ENCODE measurements at regions not wholly inside any gene's neighbourhood (a gene's known extent, or its start where the extent isn't known, plus 50 kb on each side); places are given as distances from the start of the nearest gene placed in this dataset.

DNA sequence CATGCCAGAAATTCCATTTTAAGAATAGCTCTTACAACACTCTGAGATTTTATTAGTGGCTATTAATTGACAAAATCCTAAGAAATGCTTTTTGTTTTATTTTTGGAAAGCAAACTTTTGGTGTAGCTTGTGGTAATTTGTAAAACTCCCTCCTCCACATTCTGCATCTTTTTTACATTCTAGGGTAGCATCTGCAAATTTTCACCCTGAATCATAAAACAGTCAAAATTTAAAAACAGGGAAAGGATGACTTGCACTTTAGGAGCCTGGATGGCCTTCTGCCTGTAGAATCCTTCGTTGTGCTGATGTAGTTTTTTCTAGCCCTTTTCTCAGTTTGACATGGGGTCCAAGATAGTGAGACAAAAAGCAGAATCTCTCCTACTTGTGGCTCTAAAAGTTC, 316.1 kb downstream of the ADRA2A start:
- POLR2A ChIA-PET (ENCODE audit: unreplicated experiment): no interaction called here
- Histone ChIP-seq H3F3A (ENCODE audit: insufficient read depth, low read depth) (no peaks in the 10 kb centered on the region), H3K36me3 (ENCODE audit: low read depth) (no peaks in the 10 kb centered on the region), H3K4me3 (no peak overlapping the region), H3K79me2 (ENCODE audit: low read depth) (no peaks in the 10 kb centered on the region), H3K27ac (no peak overlapping the region), H3K9me2 (ENCODE audit: insufficient read depth) (no peaks in the 10 kb centered on the region), H3K4me1 (replicated peaks; ENCODE audit: insufficient read depth) (no peaks in the 10 kb centered on the region), H3K27me3 (ENCODE audit: insufficient read depth, low read depth) (no peaks in the 10 kb centered on the region), H2AFZ (no peak overlapping the region), H3K4me2 (no peak overlapping the region), H3K9me3 (ENCODE audit: insufficient read depth, low read depth) (no peaks in the 10 kb centered on the region), H4K20me1 (ENCODE audit: insufficient read depth) (no peaks in the 10 kb centered on the region)
- DNase-seq: no peak
- TF ChIP-seq, protein P1, sequence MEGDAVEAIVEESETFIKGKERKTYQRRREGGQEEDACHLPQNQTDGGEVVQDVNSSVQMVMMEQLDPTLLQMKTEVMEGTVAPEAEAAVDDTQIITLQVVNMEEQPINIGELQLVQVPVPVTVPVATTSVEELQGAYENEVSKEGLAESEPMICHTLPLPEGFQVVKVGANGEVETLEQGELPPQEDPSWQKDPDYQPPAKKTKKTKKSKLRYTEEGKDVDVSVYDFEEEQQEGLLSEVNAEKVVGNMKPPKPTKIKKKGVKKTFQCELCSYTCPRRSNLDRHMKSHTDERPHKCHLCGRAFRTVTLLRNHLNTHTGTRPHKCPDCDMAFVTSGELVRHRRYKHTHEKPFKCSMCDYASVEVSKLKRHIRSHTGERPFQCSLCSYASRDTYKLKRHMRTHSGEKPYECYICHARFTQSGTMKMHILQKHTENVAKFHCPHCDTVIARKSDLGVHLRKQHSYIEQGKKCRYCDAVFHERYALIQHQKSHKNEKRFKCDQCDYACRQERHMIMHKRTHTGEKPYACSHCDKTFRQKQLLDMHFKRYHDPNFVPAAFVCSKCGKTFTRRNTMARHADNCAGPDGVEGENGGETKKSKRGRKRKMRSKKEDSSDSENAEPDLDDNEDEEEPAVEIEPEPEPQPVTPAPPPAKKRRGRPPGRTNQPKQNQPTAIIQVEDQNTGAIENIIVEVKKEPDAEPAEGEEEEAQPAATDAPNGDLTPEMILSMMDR (conservative IDR thresholded peaks at IDR 0.05): no peak
- no peak for TF ChIP-seq EZH2 (IDR thresholded peaks at IDR 0.05; ENCODE audit: low read depth)
- intact Hi-C loops (cut with micrococcal nuclease; ENCODE audit: unreplicated experiment): no loop called here
- CTCF ChIA-PET: no interaction called here
- BruUV-seq (replicated peaks): no TSS peak

DNA sequence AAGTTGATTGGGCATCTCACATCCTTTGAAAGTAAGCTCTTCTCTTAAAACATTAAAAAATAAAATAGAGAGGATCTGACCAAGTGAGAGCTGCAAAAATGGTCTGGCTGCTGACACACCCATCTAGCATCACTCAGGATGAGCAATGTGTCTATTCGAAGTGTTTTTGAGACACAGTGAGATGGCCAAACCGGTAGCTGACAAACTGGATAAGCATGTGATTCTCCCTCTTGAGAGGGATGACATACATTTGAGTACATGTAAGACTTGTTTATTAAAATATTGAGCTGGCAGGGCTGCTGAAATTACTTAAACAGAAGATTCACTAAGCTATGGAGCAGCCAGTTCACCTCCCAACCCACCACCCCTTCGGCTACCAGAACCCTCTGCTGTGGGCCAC, 333.9 kb downstream of the ADRA2A start:
- TF ChIP-seq EZH2 (IDR thresholded peaks at IDR 0.05; ENCODE audit: low read depth): no peak
- TF ChIP-seq, protein P1 (conservative IDR thresholded peaks at IDR 0.05): no peak
- DNase-seq: no peak
- H3K9me2 ChIP-seq (ENCODE audit: insufficient read depth): no peaks in the 10 kb centered on the region
- H3K9me3 ChIP-seq (ENCODE audit: insufficient read depth, low read depth): no peaks in the 10 kb centered on the region
- H3K4me2 ChIP-seq: no peak overlapping the region
- H4K20me1 ChIP-seq (ENCODE audit: insufficient read depth): no peaks in the 10 kb centered on the region
- H2AFZ ChIP-seq: no peak overlapping the region
- no peak overlapping the region for H3K27ac ChIP-seq
- ChIA-PET POLR2A (ENCODE audit: unreplicated experiment) (no interaction called here), CTCF (no interaction called here)
- H3K4me1 ChIP-seq (replicated peaks; ENCODE audit: insufficient read depth): no peaks in the 10 kb centered on the region
- H3K36me3 ChIP-seq (ENCODE audit: low read depth): no peaks in the 10 kb centered on the region
- H3K4me3 ChIP-seq: no peak overlapping the region
- no TSS peak for BruUV-seq (replicated peaks)
- intact Hi-C loops (cut with micrococcal nuclease; ENCODE audit: unreplicated experiment): no loop called here
- no peaks in the 10 kb centered on the region for H3F3A ChIP-seq (ENCODE audit: insufficient read depth, low read depth)
- H3K27me3 ChIP-seq (ENCODE audit: insufficient read depth, low read depth): no peaks in the 10 kb centered on the region
- H3K79me2 ChIP-seq (ENCODE audit: low read depth): no peaks in the 10 kb centered on the region

DNA sequence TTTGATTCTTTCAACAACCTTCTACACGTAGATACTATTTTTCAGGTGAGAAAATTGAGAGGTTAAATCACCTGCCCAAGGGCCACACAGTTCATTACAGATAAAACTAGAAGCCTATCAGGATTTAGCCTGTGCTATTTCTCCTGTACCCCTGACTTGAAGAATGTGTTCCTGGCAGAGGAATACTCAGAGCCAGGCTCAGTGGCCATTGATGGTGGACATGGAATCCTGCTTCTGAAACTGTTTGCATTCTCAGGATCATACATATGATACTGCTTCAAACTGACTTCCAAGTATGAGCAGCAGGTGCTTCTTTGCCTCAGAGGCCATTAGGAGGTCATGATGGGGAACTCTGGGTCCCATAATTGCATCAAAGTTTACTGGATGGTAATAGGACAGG, 348.6 kb downstream of the ADRA2A start:
- POLR2A ChIA-PET (ENCODE audit: unreplicated experiment): no interaction called here
- intact Hi-C loops (cut with micrococcal nuclease; ENCODE audit: unreplicated experiment): no loop called here
- TF ChIP-seq, protein P1 (conservative IDR thresholded peaks at IDR 0.05): no peak
- no peak for TF ChIP-seq EZH2 (IDR thresholded peaks at IDR 0.05; ENCODE audit: low read depth)
- CTCF ChIA-PET: no interaction called here
- Histone ChIP-seq H3K27ac (no peak overlapping the region), H2AFZ (no peak overlapping the region), H3K27me3 (ENCODE audit: insufficient read depth, low read depth) (no peaks in the 10 kb centered on the region), H3F3A (ENCODE audit: insufficient read depth, low read depth) (no peaks in the 10 kb centered on the region), H3K9me2 (ENCODE audit: insufficient read depth) (no peaks in the 10 kb centered on the region), H4K20me1 (ENCODE audit: insufficient read depth) (no peaks in the 10 kb centered on the region), H3K36me3 (ENCODE audit: low read depth) (no peaks in the 10 kb centered on the region), H3K9me3 (ENCODE audit: insufficient read depth, low read depth) (no peaks in the 10 kb centered on the region), H3K4me2 (no peak overlapping the region), H3K79me2 (ENCODE audit: low read depth) (no peaks in the 10 kb centered on the region), H3K4me3 (no peak overlapping the region), H3K4me1 (replicated peaks; ENCODE audit: insufficient read depth) (no peaks in the 10 kb centered on the region)
- no TSS peak for BruUV-seq (replicated peaks)
- DNase-seq: no peak
